ENCODE measurements at regions not wholly inside any gene's neighbourhood (a gene's known extent, or its start where the extent isn't known, plus 50 kb on each side); places are given as distances from the start of the nearest gene placed in this dataset.

DNA sequence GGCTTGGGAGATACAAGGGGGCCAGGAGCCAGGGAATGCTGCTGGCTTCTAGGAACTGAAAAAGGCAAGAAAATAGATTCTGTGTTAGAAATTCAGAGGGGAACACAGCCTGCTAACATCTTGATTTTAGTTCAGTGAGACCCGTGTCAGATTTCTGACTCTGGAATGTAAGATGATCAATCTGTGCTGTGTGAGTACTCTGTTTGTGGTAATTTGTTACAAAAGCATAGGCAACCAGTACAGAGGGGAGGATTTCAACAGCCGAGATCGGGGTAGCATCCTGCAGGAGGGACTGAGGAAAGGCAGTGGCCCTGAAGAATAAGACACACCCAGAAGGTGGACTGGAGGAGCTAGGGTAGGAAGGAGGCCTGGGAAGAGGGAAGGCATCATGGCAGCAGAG is 410.0 kb upstream of the CCDC196 start:
- no peak for DNase-seq

- no peak for DNase-seq
Observed at GRCh38 chr14:66078006-66078405, 408.2 kb upstream of the CCDC196 start.

DNA sequence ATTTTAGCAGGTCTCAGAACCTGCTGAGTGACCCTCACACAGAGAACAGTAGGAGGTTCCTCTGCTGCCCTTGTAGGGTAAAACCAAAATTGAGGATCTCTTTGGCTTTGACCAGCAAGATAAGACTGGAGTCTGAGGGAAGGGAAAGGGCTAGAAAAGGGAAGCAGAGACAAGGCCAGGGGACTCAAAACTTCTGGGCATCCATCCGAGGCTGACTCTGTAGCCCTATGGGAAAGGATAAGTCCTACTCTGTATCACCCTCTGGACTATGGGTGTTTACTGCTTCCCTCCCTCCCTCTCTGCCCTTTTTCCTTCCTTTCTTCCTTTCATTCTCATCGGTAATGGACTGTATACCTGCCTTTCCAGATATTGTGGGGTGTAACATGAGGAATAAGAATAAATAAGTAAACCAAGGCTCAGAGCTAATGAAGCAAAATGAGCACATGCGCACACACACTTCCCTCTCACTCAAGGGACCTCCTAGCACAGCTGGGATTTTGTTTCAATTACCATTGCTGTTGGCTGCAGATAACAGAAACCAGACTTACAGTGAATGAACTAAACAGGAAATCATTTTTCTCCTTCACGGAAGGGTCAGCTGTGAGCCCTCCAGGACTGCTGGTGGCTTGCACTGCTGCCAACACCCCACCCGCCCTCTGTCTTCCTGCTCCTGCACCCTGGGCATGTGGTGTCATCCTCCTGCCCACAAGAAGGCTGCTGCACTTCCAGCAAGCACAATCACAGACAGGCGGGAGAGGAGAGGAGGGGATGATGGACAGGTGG is 404.4 kb upstream of the CCDC196 start:
- DNase-seq: no peak

DNA sequence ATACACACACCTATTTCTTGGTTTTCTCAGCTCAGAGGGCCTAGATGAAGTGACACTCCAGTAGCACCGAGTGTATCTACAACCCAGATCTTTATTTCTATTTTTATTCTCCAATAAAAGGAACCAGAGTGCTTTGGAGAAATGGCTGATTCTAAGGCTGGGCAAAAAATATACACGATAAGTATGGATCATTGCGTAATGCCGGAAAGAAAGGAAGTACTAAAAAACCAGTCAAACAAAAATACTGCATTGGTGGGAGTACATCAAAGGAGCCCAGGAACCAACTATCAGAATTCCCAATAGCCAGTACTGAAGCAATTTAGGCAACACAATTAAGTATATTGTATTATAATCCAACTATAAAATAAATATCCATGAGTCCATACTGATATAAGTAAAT is 400.9 kb upstream of the CCDC196 start:
- DNase-seq: no peak

- no peak for DNase-seq
Observed at GRCh38 chr14:66085665-66086064, 400.5 kb upstream of the CCDC196 start.

GRCh38 chr14:66087231-66087630 is 398.9 kb upstream of the CCDC196 start:
- DNase-seq: no peak

DNA sequence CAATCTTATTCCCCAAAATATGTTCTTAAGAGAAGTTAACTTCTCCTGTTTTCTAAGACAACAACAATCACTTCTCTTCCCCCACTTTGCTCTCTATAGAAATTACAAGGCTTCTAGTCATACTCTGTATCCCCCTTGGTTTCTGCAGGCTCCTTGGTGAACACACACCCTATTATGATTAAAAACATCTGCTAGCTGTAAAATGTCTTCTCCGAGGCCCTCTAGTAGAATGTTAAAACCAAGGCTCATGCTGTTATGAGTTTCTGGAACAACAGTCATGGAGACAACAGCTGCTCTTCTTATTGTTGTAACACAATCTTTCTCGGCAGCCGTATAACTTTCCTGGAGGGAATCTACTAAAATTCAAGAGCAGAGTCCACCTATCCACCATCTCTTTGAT is 397.5 kb upstream of the CCDC196 start:
- no peak for DNase-seq

GRCh38 chr14:66092206-66092605 is 394.0 kb upstream of the CCDC196 start:
- DNase-seq: no peak

DNA sequence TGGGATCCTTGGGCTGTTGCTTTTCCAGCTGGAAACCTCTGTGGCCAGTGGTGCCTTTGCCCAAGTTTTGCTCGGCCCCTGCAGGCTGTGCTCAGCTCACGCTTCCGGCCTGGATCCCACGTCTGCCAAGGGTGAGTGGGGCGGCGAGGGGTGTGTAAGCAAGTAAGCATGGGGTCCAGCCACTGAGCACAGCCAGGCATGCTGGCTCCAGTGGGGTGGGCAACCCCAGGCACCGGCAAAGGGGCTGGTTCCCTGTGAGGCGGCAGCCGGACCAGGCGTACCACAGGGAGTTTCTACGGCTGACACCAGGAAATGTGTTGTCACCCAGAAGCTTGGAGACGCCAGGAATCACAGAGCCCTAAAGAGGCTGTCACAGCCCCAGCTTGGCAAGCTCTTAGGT is 393.4 kb upstream of the CCDC196 start:
- no peak for DNase-seq

DNA sequence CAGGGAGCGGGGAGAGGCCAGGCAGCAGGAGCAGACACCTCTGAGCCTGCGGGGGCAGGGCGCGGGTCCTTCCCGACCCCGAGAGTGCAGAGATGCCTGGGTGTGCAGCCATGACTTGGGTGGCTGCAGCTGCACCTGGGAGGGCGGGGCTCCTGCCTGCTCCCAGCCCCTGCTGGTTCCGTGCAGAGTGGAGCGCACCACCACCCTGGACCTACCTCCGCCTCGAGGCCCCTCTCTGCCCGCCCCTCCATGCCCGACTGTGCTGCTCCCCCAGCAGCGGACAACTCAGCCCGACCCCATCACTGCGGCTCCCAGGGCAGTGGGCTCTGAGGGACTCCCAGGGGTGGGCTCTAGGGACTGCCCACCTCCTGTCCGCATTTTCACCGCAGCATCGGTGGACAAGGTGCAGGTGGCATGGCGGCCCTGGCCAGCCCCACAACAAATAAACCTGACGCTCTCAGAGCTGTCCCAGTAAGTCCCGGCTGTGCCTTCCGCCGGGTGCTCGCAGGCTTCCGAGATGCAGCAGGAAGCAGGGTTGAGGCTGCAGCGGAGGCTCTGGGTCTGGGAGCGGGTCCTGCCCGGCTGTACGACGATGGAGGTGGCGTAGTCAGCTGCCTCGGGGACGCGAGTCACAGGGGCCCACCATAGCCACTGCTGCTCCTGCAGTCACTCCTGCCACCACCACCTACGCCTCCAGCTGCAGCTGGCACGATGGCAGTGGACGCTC is 392.0 kb upstream of the CCDC196 start:
- DNase-seq: no peak

GRCh38 chr14:66099451-66099850 is 386.7 kb upstream of the CCDC196 start:
- no peak for DNase-seq

DNA sequence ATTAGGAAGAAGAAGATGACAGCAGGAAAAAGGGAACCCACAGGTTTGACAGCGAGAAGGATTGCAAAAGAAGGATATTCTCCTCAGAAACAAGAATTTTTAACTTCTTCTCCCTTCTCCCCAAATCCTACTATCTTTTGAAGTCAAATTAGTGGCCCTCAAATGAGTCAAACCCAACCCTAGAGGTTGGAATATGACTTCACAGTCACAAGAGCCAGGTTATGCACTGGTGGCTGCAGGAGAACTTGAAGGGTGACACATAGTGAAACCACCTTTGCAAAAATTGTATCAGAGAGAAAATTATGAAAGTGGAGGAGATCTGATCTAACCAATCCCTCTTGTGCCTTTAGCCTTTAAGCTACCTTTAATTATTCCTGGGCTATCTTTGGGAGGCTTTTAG is 386.2 kb upstream of the CCDC196 start:
- DNase-seq: no peak

DNA sequence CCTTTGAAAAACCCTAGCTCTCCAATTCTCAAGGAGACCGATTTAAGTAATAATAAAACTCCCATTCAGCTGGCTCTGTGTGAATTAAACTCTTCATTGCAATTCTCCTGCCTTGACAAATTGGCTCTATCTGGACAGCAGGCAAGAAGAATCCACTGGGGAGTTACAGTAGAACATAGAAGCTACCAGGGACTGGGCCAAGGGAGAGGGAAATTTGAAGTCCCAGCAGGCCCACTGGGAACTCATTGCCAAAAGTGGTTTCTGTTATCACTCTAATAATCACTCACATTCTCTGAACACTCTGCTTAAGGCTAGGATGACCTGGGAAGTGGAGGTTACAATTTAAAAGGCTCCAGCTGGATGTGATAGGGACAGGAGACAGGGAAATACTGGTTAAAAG is 384.5 kb upstream of the CCDC196 start:
- no peak for DNase-seq

DNA sequence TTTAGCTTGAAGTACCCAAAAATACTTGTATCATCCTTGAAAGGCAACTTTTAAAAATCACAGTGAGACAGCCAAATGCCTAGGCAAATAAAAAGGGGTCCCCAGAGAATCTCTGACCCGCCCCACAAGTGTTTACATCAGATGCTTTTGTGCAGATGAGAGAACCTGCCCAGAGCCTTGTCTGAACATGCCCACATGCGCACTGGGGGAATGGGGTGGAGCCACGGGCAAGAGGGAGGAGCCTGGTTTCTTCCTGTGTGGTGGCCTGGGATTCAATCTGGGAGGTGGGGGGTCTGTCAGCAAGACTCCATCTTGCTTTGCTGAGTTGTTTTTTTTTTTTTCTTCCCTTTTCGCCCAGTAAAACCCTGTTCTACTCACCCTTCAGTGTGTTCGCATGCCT is 381.7 kb upstream of the CCDC196 start:
- DNase-seq: no peak

- no peak for DNase-seq
Observed at GRCh38 chr14:66105815-66106214, 380.4 kb upstream of the CCDC196 start.

DNA sequence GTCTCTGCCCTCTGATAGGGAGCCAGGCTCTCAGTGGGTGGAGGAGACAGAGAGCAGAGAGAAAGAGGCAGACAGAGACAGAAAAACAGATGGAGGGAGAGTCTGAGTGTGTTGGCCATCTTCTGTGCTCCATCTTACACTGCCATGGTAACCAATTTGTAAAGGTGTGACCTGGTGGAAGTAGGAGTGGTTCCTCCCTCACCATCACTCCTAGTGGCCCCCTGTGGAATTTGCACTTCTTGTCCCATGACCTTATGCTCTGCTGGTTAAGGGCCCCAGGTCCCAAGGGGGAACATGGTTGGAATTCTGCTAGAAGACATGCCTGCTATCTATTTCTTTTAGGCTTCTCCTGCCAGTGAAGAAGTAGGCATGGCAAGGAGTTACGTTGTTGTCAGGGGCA is 376.7 kb upstream of the CCDC196 start:
- DNase-seq: no peak

- no peak for DNase-seq
Observed at GRCh38 chr14:66111891-66112290, 374.3 kb upstream of the CCDC196 start.

DNA sequence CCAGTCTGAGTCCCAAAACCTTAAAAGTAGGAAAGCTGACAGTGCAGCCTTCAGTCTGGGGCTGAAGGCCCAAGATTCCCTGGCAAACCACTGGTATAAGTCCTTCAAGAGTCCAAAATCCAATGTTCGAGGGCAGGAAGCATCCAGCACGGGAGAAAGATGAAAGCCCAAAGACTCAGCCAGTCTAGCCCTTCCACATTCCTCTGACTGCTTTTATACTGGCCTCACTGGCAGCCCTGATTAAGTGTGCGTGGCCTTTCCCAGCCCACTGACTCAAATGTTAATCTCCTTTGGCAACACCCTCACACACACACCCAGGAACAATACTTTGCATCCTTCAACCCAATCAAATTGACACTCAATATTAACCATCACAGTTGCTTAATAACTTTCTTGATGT is 372.1 kb upstream of the CCDC196 start:
- DNase-seq: no peak

DNA sequence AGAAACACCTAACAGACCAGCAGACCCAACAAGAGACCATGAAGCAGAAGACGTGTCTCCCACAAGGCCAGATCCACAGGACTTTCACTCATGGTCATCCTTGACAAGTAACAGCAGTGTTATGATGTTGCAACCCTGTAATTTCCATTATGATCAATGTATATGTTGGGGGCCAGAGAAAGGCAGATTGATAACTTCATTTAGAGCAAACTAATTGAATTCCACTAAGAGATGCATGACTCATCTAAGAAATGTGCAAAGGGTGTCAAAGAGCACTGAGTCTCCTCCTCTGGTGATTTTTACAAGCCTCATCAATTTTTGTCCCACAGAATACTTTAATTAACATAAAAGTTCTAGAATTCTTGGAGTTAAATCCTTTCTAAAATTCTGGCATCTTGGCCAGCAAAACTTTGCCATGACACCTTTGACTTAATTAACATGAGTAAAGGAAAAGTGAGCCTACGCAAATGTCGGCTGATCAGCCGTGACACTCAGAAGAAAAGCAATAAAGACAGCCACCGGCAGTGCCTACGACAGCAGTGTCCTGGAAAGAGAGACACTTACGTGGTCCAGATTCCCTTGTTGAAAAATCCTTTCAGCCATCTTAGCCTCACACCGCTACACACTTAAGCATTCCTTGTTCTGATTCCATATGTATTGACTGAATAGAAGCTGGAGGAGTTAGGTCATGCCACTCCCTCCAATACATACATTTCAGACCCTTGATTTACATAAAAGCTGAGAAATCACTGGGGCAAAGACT is 370.2 kb upstream of the CCDC196 start:
- no peak for DNase-seq

DNA sequence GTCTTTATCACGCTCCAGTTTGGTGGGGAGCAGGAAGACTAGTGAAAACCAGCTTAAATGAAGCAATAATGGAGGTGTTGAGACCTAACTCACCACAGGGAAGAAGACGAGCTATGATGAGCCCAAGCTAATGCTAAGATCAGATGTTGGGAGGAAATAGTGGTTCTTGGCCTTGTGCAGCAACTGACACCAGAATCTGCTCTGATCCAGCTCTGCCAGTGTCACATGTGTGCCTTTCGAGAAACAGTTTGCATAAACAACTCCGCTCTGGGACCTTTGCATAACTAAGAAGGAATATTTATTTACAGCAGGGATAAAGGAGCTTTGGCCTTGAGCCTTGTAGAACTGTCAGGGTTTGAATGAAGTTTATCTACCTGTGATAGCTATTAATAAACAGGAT is 369.4 kb upstream of the CCDC196 start:
- DNase-seq: no peak

GRCh38 chr14:66117600-66117999 is 368.6 kb upstream of the CCDC196 start:
- DNase-seq: no peak

DNA sequence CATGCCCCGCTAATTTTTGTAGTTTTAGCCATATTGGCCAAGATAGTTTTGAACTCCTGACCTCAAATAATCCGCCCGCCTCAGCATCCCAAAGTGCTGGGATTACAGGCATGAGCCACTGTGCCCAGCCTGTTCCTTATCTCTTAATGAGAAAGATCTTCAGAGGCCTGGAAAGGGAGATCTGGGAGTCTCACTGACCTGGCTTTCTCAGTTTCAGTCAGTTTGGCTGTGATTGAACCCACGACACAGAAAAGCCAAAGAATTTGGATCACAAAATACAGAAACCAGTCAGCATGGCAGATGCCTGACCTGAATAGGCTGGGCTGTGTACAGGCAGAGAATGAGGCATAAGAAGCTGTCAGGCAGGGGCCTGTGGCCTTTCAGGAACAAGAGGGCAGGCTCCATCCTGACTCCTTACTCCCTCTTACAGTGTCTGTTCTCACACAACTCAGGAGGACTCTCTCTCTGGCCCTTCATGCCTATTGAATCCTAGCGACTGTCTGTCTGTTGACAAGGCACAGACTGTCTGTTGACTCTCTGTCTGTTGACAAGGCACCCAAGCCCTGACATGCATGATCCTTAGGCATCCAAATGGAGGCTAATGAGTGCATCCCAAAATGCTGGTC is 366.5 kb upstream of the CCDC196 start:
- no peak for DNase-seq

GRCh38 chr14:66120402-66120801 is 365.8 kb upstream of the CCDC196 start:
- no peak for DNase-seq

Data from T-helper 9 cell (primary cell).